ENCODE measurements at regions not wholly inside any gene's neighbourhood (a gene's known extent, or its start where the extent isn't known, plus 50 kb on each side); places are given as distances from the start of the nearest gene placed in this dataset.

- intact Hi-C loops (cut with micrococcal nuclease) = no loop called here
- H3K4me1 Mint-ChIP-seq (ENCODE audit: low read depth) = no peaks in the 10 kb centered on the region
- CTCF ChIA-PET = no interaction called here
- H3K9me3 Mint-ChIP-seq = no peaks in the 10 kb centered on the region
- ATAC-seq = no peak
- H3K27ac Mint-ChIP-seq = no peak overlapping the region
- H3K36me3 Mint-ChIP-seq (ENCODE audit: low read depth) = no peaks in the 10 kb centered on the region
- POLR2A ChIA-PET = no interaction called here
- DNase-seq = no peak
- peaks cover 3% of the 10 kb centered on the region for H3K27me3 Mint-ChIP-seq
- TF ChIP-seq CTCF (IDR thresholded peaks at IDR 0.05) = no peak
- no peak overlapping the region for H3K4me3 Mint-ChIP-seq
Observed at GRCh38 chr2:44075541-44075940, 79.8 kb upstream of the LRPPRC start.

- no peak for DNase-seq
- Mint-ChIP-seq H3K27me3 (peaks cover 3% of the 10 kb centered on the region), H3K27ac (no peak overlapping the region), H3K4me3 (no peak overlapping the region), H3K4me1 (ENCODE audit: low read depth) (peaks cover 8% of the 10 kb centered on the region), H3K9me3 (no peaks in the 10 kb centered on the region), H3K36me3 (ENCODE audit: low read depth) (no peaks in the 10 kb centered on the region)
- intact Hi-C loops (cut with micrococcal nuclease) = no loop called here
- ChIA-PET CTCF (interaction anchor here (0.8 to 1.4 kb wide), 2 partner anchors 9 to 265 kb away, joined by 3 to 4 read pairs; no protein-coding TSS in a partner anchor), POLR2A (interaction anchor here (0.6 kb wide), 1 partner anchor 294 kb away, joined by 4 read pairs; no protein-coding TSS in a partner anchor)
- no peak for TF ChIP-seq CTCF (IDR thresholded peaks at IDR 0.05)
- ATAC-seq = no peak
Observed at GRCh38 chr2:44077942-44078511, 82.2 kb upstream of the LRPPRC start.

GRCh38 chr2:44079686-44080085 is 83.9 kb upstream of the LRPPRC start:
- ATAC-seq = no peak
- ChIA-PET CTCF (interaction anchor here (1.2 to 1.3 kb wide), 2 partner anchors 263 to 282 kb away, joined by 3 read pairs; partner anchors contain the start of genes CAMKMT and PREPL), POLR2A (no interaction called here)
- H3K36me3 Mint-ChIP-seq (ENCODE audit: low read depth) = no peaks in the 10 kb centered on the region
- peaks cover 3% of the 10 kb centered on the region for H3K27me3 Mint-ChIP-seq
- no peak overlapping the region for H3K4me3 Mint-ChIP-seq
- TF ChIP-seq CTCF (IDR thresholded peaks at IDR 0.05) = no peak
- DNase-seq = no peak
- H3K9me3 Mint-ChIP-seq = no peaks in the 10 kb centered on the region
- no peak overlapping the region for H3K27ac Mint-ChIP-seq
- H3K4me1 Mint-ChIP-seq (ENCODE audit: low read depth) = peaks cover 8% of the 10 kb centered on the region
- intact Hi-C loops (cut with micrococcal nuclease) = loop anchor here (10.0 kb wide), 2 partner anchors 95 to 285 kb away; partner anchors contain the start of genes CAMKMT and PREPL

- Mint-ChIP-seq H3K9me3 (no peaks in the 10 kb centered on the region), H3K27ac (no peak overlapping the region), H3K4me3 (no peak overlapping the region), H3K4me1 (ENCODE audit: low read depth) (peaks cover 16% of the 10 kb centered on the region), H3K36me3 (ENCODE audit: low read depth) (no peaks in the 10 kb centered on the region), H3K27me3 (no peaks in the 10 kb centered on the region)
- ChIA-PET CTCF (interaction anchor here (1.2 kb wide), 1 partner anchor 212 kb away, joined by 3 read pairs; no protein-coding TSS in a partner anchor), POLR2A (no interaction called here)
- intact Hi-C loops (cut with micrococcal nuclease) = loop anchor here (10.0 kb wide), 2 partner anchors 92 to 282 kb away; partner anchors contain the start of genes CAMKMT and PREPL
- no peak for TF ChIP-seq CTCF (IDR thresholded peaks at IDR 0.05)
- no peak for DNase-seq
- ATAC-seq = no peak
Observed at GRCh38 chr2:44083054-44083453, 85.6 kb upstream of the PPM1B start.

GRCh38 chr2:44084850-44085249 is 83.8 kb upstream of the PPM1B start:
- Mint-ChIP-seq H3K4me3 (no peak overlapping the region), H3K27me3 (no peaks in the 10 kb centered on the region)
- intact Hi-C loops (cut with micrococcal nuclease) = loop anchor here (5.0 to 10.0 kb wide), 3 partner anchors 90 to 280 kb away; partner anchors contain the start of genes CAMKMT and PREPL

More at GRCh38 chr2:44084850-44085249, 83.8 kb upstream of the PPM1B start:
- ATAC-seq (no peak), DNase-seq (no peak)
- H3K4me1 Mint-ChIP-seq (ENCODE audit: low read depth) = peaks cover 17% of the 10 kb centered on the region
- no peaks in the 10 kb centered on the region for H3K36me3 Mint-ChIP-seq (ENCODE audit: low read depth)
- TF ChIP-seq CTCF (IDR thresholded peaks at IDR 0.05) = no peak
- H3K9me3 Mint-ChIP-seq = no peaks in the 10 kb centered on the region
- CTCF ChIA-PET = interaction anchor here (0.7 to 1.5 kb wide), 4 partner anchors 41 to 273 kb away, joined by 3 read pairs; no protein-coding TSS in a partner anchor
- no peak overlapping the region for H3K27ac Mint-ChIP-seq
- POLR2A ChIA-PET = no interaction called here
